H1 (cell line): ENCODE measurements at regions not wholly inside any gene's neighbourhood (a gene's known extent, or its start where the extent isn't known, plus 50 kb on each side); places are given as distances from the start of the nearest gene placed in this dataset.
A peak's percentile ranks its signal among the peaks of the same experiment; 100 is the strongest.

Experiments used
- ASH2L ChIP-seq: fragments of 200-600, 300-600 bp; sonication (generic); IDR thresholded peaks from one replicate; pipeline ENCODE4 v1.7.1; 2017; ENCODE audit warnings: low read length
- ATF2 ChIP-seq: IDR thresholded peaks from 2 replicates; pipeline ENCODE4 v1.6.1; 2012; ENCODE audit warnings: low read length, inconsistent platforms
- ATF3 ChIP-seq: IDR thresholded peaks from 2 replicates; pipeline ENCODE4 v1.6.1; 2011; ENCODE audit warnings: low read depth, mild to moderate bottlenecking, low read length; ENCODE audit not compliant: insufficient read depth
- BACH1 ChIP-seq: IDR thresholded peaks from 2 replicates; pipeline ENCODE4 v1.6.1; 2012; ENCODE audit warnings: low read length, improper control_type of control experiment
- CREB1 ChIP-seq: IDR thresholded peaks from 2 replicates; pipeline ENCODE4 v1.6.1; 2012; ENCODE audit warnings: inconsistent platforms
- KDM1A ChIP-seq: fragments of 200-600, 300-600 bp; sonication (generic); IDR thresholded peaks from 2 replicates; pipeline ENCODE4 v1.7.1; 2016; ENCODE audit warnings: mild to moderate bottlenecking, low read length, borderline replicate concordance
- KDM5A ChIP-seq: fragments of 200-600 bp; IDR thresholded peaks from 2 replicates; pipeline ENCODE4 v1.7.1; 2012; ENCODE audit warnings: mild to moderate bottlenecking, low read length, inconsistent platforms, mixed read lengths
- MAX ChIP-seq: IDR thresholded peaks from 2 replicates; pipeline ENCODE4 v1.6.1; 2012; ENCODE audit warnings: inconsistent platforms
- NANOG ChIP-seq: IDR thresholded peaks from 2 replicates; pipeline ENCODE4 v1.6.1; 2011; ENCODE audit warnings: low read length, low read depth, mild to moderate bottlenecking, inconsistent platforms; ENCODE audit not compliant: insufficient read depth, poor library complexity, severe bottlenecking
- SP1 ChIP-seq: IDR thresholded peaks from 2 replicates; pipeline ENCODE4 v1.6.1; 2011; ENCODE audit warnings: low read depth, low read length

- TF ChIP-seq KDM1A (no peak), KDM5A (no peak), ATF2 (peak; percentile 43; the same call in 1 of the 2 replicates), CREB1 (no peak), ASH2L (peak; percentile 88), ATF3 (no peak), MAX (no peak), NANOG (no peak), SP1 (peak; percentile 50; the same call in 1 of the 2 replicates), BACH1 (no peak)
Measured at GRCh38 chr7:96786261-96786997, 76.8 kb upstream of the SEM1 start (continued).
